ENCODE measurements at regions not wholly inside any gene's neighbourhood (a gene's known extent, or its start where the extent isn't known, plus 50 kb on each side); places are given as distances from the start of the nearest gene placed in this dataset.
A peak's percentile ranks its signal among the peaks of the same experiment; 100 is the strongest.

DNA sequence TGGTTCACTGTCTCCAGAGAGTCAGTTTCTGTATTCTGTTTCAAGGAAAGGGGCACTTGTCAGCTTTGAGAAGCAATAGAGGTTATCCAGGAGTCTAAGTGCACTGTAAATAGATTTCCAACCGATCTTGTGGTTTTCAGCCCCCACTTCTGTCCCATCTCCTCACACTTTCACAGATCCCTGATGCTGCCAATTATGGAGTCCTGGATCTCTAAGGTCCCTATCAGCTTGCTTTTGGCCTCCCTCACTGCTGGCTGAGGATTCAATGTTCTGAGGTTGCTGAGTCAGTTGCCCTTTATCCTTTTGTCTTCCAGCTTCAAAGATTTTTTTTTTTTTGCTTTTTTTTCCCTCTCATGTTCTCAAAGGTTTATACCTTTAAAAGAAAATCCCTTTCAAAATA, 98.4 kb downstream of the DIRAS3 start:
- POLR2A ChIA-PET = no interaction called here

DNA sequence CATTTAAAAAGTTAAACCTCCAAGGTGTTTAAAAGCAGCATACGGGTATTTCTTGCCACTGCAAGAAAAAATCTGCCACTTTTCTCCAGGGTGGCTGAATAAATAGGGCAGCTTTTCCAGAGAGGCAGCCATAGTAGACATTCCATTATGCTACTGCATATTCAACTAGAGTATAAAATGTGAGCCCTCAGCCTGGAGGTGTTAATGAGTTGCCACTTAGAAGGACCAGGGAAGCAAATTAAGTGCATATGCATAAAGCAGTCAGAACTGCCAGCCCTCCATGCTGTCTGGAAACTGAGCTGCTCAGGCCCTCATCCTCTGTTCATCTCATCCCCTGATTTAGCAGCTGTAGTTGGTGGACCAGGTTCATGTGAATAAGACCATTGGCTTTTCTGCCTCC, 99.4 kb downstream of the DIRAS3 start:
- TF ChIP-seq, protein P1, sequence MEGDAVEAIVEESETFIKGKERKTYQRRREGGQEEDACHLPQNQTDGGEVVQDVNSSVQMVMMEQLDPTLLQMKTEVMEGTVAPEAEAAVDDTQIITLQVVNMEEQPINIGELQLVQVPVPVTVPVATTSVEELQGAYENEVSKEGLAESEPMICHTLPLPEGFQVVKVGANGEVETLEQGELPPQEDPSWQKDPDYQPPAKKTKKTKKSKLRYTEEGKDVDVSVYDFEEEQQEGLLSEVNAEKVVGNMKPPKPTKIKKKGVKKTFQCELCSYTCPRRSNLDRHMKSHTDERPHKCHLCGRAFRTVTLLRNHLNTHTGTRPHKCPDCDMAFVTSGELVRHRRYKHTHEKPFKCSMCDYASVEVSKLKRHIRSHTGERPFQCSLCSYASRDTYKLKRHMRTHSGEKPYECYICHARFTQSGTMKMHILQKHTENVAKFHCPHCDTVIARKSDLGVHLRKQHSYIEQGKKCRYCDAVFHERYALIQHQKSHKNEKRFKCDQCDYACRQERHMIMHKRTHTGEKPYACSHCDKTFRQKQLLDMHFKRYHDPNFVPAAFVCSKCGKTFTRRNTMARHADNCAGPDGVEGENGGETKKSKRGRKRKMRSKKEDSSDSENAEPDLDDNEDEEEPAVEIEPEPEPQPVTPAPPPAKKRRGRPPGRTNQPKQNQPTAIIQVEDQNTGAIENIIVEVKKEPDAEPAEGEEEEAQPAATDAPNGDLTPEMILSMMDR (IDR thresholded peaks at IDR 0.05; ENCODE audit: low read depth, low read length) = no peak
- Histone ChIP-seq H3K27me3 (ENCODE audit: control insufficient read depth, insufficient read depth, low read length) (no peaks in the 10 kb centered on the region), H3K4me3 (ENCODE audit: low read depth, low read length) (no peak overlapping the region), H3K9me3 (ENCODE audit: control insufficient read depth, insufficient read depth, low read length) (no peaks in the 10 kb centered on the region; the same call in 1 of the 2 replicates), H3K27ac (ENCODE audit: low read depth, low read length) (no peak overlapping the region)
- ChIA-PET CTCF (interaction anchor here (1.7 kb wide), 1 partner anchor 10 kb away, joined by 4 read pairs; no protein-coding TSS in a partner anchor), POLR2A (no interaction called here)
- DNase-seq (ENCODE audit: low read depth, low spot score) = no peak

More for the DNA sequence above, 98.4 kb downstream of the DIRAS3 start:
- no peak for DNase-seq (ENCODE audit: low read depth, low spot score)
- TF ChIP-seq, protein P1 (IDR thresholded peaks at IDR 0.05; ENCODE audit: low read depth, low read length) = no peak
- CTCF ChIA-PET = interaction anchor here (1.7 kb wide), 1 partner anchor 11 kb away, joined by 4 read pairs; no protein-coding TSS in a partner anchor
- Histone ChIP-seq H3K27ac (ENCODE audit: low read depth, low read length) (no peak overlapping the region), H3K27me3 (ENCODE audit: control insufficient read depth, insufficient read depth, low read length) (no peaks in the 10 kb centered on the region), H3K4me3 (ENCODE audit: low read depth, low read length) (no peak overlapping the region), H3K9me3 (ENCODE audit: control insufficient read depth, insufficient read depth, low read length) (no peaks in the 10 kb centered on the region; the same call in 1 of the 2 replicates)

DNA sequence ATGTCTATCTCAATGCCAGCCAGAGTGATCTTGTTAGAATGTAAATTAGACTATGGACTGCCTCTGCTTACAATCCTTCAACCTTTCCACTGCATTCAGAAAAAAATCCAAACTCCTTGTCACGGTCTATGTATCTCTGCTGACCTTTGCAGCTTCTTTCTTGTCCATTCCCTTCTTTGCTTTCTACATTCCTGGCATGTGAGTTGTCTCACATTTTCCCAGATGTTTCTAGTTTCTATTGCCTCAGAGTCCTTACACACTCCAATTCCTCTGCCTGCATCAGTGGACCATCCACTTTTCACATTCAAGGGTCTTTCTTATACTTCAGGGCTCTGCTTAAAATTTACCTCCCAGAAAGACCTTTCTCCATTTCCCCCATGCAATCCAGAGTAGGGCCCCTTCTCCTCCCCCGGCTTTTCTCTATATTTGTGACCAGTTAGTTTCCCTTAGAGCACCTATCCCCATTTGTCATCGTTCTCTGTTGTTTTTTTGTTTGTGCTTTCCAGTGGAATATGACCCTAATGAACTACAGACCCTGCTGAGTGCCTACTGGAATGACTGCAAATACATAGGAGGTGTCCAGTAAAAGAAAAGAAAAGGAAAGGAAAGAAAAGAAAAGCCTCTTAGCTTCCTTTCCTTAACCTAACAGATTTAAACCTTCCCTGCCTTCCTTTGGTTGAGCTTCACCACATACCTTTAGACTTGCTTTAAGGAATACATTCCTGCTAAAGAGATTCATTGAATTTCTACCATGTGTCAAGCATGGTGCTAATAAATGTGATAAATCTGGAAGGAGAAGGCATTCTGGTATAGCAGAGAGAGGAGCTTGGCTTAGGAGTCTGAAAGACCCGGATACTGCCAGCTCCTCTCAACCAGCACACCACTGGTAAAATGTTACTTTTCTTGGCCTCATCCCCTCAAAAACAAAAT, 102.0 kb downstream of the DIRAS3 start:
- peak overlapping the region; percentile 82 for H3K27ac ChIP-seq (ENCODE audit: low read depth, low read length)
- CTCF ChIA-PET = interaction anchor here (1.1 to 1.9 kb wide), 2 partner anchors 94 to 181 kb away, joined by 3 to 5 read pairs; no protein-coding TSS in a partner anchor

DNA sequence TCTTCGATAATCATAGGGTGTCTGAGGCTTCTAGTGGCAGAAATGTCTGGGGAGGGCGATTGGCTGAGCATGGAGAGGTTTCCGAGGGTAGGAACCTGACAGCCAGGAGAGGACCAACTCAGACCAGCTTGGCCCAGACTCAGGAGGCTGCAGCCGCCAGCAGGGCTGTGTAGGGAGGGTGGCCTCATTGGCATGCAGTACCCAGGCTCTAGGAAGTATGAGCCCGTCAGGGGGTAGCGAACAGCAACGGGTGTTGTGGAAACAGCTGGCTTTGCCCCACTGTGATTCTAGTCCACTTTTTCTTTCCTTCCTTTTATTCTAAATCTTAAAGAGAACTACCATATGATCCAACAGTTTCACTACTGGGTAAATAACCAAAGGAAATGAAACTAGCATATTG, 103.3 kb downstream of the DIRAS3 start:
- CTCF ChIA-PET = interaction anchor here (1.9 kb wide), 1 partner anchor 93 kb away, joined by 5 read pairs; no protein-coding TSS in a partner anchor
- DNase-seq (ENCODE audit: low read depth, low spot score) = no peak
- Histone ChIP-seq H3K9me3 (ENCODE audit: control insufficient read depth, insufficient read depth, low read length) (no peaks in the 10 kb centered on the region; the same call in none of the 2 replicates), H3K27me3 (ENCODE audit: control insufficient read depth, insufficient read depth, low read length) (no peaks in the 10 kb centered on the region), H3K27ac (ENCODE audit: low read depth, low read length) (no peak overlapping the region), H3K4me3 (ENCODE audit: low read depth, low read length) (no peak overlapping the region)
- POLR2A ChIA-PET = no interaction called here
- TF ChIP-seq, protein P1 (IDR thresholded peaks at IDR 0.05; ENCODE audit: low read depth, low read length) = no peak

More for the DNA sequence above, 102.0 kb downstream of the DIRAS3 start:
- TF ChIP-seq, protein P1 (IDR thresholded peaks at IDR 0.05; ENCODE audit: low read depth, low read length) = no peak
- H3K9me3 ChIP-seq (ENCODE audit: control insufficient read depth, insufficient read depth, low read length) = no peaks in the 10 kb centered on the region; the same call in none of the 2 replicates
- POLR2A ChIA-PET = no interaction called here
- no peaks in the 10 kb centered on the region for H3K27me3 ChIP-seq (ENCODE audit: control insufficient read depth, insufficient read depth, low read length)
- H3K4me3 ChIP-seq (ENCODE audit: low read depth, low read length) = no peak overlapping the region
- peak; percentile 59 for DNase-seq (ENCODE audit: low read depth, low spot score)

Data from AG04450 (cell line).